GM12892 (cell line): ENCODE measurements at regions not wholly inside any gene's neighbourhood (a gene's known extent, or its start where the extent isn't known, plus 50 kb on each side); places are given as distances from the start of the nearest gene placed in this dataset.
"Not testable (repeated sequence)": the region's sequence is repeated elsewhere in the genome, so short reads cannot be mapped to it uniquely, and the experiment has no call there.

Experiments
- DNase-seq: peaks from one replicate; pipeline ENCODE4 v3.0.0; 2011; ENCODE audit not compliant: insufficient read length
- FAIRE-seq: peaks from 2 replicates; lab custom pipeline; 2011; peaks lifted over from hg19 to GRCh38; lab: Jason Lieb, UNC
- POLR2A ChIP-seq: IDR thresholded peaks from 2 replicates; pipeline ENCODE4 v1.6.1; 2011; ENCODE audit warnings: low read depth, low read length, control low read depth
- POLR2AphosphoS5 ChIP-seq: IDR thresholded peaks from 2 replicates; pipeline ENCODE4 v1.6.1; 2011; ENCODE audit warnings: low read depth, low read length, control low read depth
- TAF1 ChIP-seq: IDR thresholded peaks from 2 replicates; pipeline ENCODE4 v1.6.1; 2011; ENCODE audit warnings: low read depth, mild to moderate bottlenecking, control low read depth, low read length, borderline replicate concordance

- no peak for DNase-seq
- FAIRE-seq, result peak; percentile 70
- no peak for TF ChIP-seq TAF1
- TF ChIP-seq POLR2AphosphoS5, result no peak
- TF ChIP-seq POLR2A, result no peak
These were observed 58.0 kb upstream of the AHI1 start for GRCh38 chr6:135555550-135555949.

- FAIRE-seq (no peak), DNase-seq (no peak)
- no peak for TF ChIP-seq TAF1
- TF ChIP-seq POLR2AphosphoS5, result no peak
- TF ChIP-seq POLR2A, result no peak
These were observed 60.0 kb upstream of the AHI1 start for GRCh38 chr6:135557582-135557981.

- FAIRE-seq, DNase-seq: not testable (repeated sequence)
These were observed 68.1 kb upstream of the AHI1 start for GRCh38 chr6:135565605-135566004.

- no peak for FAIRE-seq
- DNase-seq, result no peak
- no peak for TF ChIP-seq POLR2AphosphoS5
- no peak for TF ChIP-seq TAF1
- TF ChIP-seq POLR2A, result no peak
These were observed 69.0 kb upstream of the AHI1 start for GRCh38 chr6:135566311-135567068.

- FAIRE-seq (no peak), DNase-seq (no peak)
- TF ChIP-seq POLR2A (no peak), POLR2AphosphoS5 (no peak), TAF1 (no peak)
These were observed 70.0 kb upstream of the AHI1 start for GRCh38 chr6:135567375-135568083.

- DNase-seq (no peak), FAIRE-seq (peak; percentile 33)
- TF ChIP-seq POLR2A (no peak), POLR2AphosphoS5 (no peak), TAF1 (no peak)
These were observed 70.8 kb upstream of the AHI1 start for GRCh38 chr6:135568379-135568778.

- no peak for TF ChIP-seq TAF1
- no peak for TF ChIP-seq POLR2A
- DNase-seq (no peak), FAIRE-seq (no peak)
These were observed 74.5 kb upstream of the AHI1 start for GRCh38 chr6:135572051-135572450.

- no peak for FAIRE-seq
- TF ChIP-seq POLR2AphosphoS5, result no peak
- TF ChIP-seq TAF1, result no peak
- no peak for TF ChIP-seq POLR2A
- no peak for DNase-seq
These were observed 78.1 kb upstream of the AHI1 start for GRCh38 chr6:135575629-135576028.

- DNase-seq (no peak), FAIRE-seq (no peak)
These were observed 78.5 kb upstream of the AHI1 start for GRCh38 chr6:135576055-135576454.

GRCh38 chr6:135577059-135577538 is 79.6 kb upstream of the AHI1 start:
- TF ChIP-seq POLR2A (no peak), POLR2AphosphoS5 (no peak), TAF1 (no peak)
- DNase-seq (no peak), FAIRE-seq (peak; percentile 87)

More at GRCh38 chr6:135576055-135576454, 78.5 kb upstream of the AHI1 start:
- TF ChIP-seq TAF1 (no peak), POLR2A (no peak), POLR2AphosphoS5 (no peak)

GRCh38 chr6:135578976-135579375 is 81.4 kb upstream of the AHI1 start:
- DNase-seq (no peak), FAIRE-seq (no peak)
- TF ChIP-seq TAF1, result no peak
- no peak for TF ChIP-seq POLR2A

- FAIRE-seq (no peak), DNase-seq (no peak)
- TF ChIP-seq TAF1, result no peak
- no peak for TF ChIP-seq POLR2AphosphoS5
- no peak for TF ChIP-seq POLR2A
These were observed 83.7 kb upstream of the AHI1 start for GRCh38 chr6:135581211-135581610.
